ENCODE measurements at regions not wholly inside any gene's neighbourhood (a gene's known extent, or its start where the extent isn't known, plus 50 kb on each side); places are given as distances from the start of the nearest gene placed in this dataset.

- TF ChIP-seq SP2 (IDR thresholded peaks at IDR 0.05; ENCODE audit: low read length) (no peak), PHF8 (conservative IDR thresholded peaks at IDR 0.05; ENCODE audit: low read depth, low read length) (no peak), CBX5 (IDR thresholded peaks at IDR 0.05; ENCODE audit: low read depth, low read length) (no peak), GABPA (IDR thresholded peaks at IDR 0.05; ENCODE audit: borderline replicate concordance, insufficient read depth, low read length) (no peak)
Measured at GRCh38 chr9:121564504-121565260, 65.0 kb upstream of the GGTA1 start (continued).
